Hepatocyte (in vitro differentiated cells): ENCODE measurements at regions not wholly inside any gene's neighbourhood (a gene's known extent, or its start where the extent isn't known, plus 50 kb on each side); places are given as distances from the start of the nearest gene placed in this dataset.

Experiments used
- DNase-seq: peaks from one replicate; pipeline ENCODE4 v3.0.0-alpha.2; 2016; ENCODE audit warnings: low spot score
- H2AFZ ChIP-seq: fragments of 200-600 bp; sonication (generic); 2 replicates; pipeline ENCODE4 v1.6.0; 2016; ENCODE audit warnings: antibody characterized with exemption, mild to moderate bottlenecking
- H3K27ac ChIP-seq: fragments of 200-600 bp; sonication (generic); 2 replicates; pipeline ENCODE4 v1.5.1; 2016; ENCODE audit warnings: mild to moderate bottlenecking
- H3K27me3 ChIP-seq: fragments of 200-600 bp; sonication (generic); 2 replicates; pipeline ENCODE4 v1.6.1; 2016
- H3K36me3 ChIP-seq: fragments of 200-600 bp; sonication (generic); replicated peaks from 2 replicates; pipeline ENCODE4 v1.5.1; 2016; ENCODE audit warnings: low read depth; ENCODE audit not compliant: insufficient read depth
- H3K4me1 ChIP-seq: fragments of 200-600 bp; sonication (generic); 2 replicates; pipeline ENCODE4 v1.5.1; 2016; ENCODE audit warnings: mild to moderate bottlenecking, moderate library complexity; ENCODE audit not compliant: insufficient read depth
- H3K4me2 ChIP-seq: fragments of 200-600 bp; sonication (generic); 2 replicates; pipeline ENCODE4 v1.6.0; 2016
- H3K4me3 ChIP-seq: fragments of 200-600 bp; sonication (generic); 2 replicates; pipeline ENCODE4 v1.5.1; 2016; ENCODE audit warnings: mild to moderate bottlenecking
- H3K79me2 ChIP-seq: fragments of 200-600 bp; sonication (generic); 2 replicates; pipeline ENCODE4 v1.6.0; 2017; ENCODE audit warnings: mild to moderate bottlenecking
- H3K9me2 ChIP-seq: fragments of 200-600 bp; sonication (generic); replicated peaks from 2 replicates; pipeline ENCODE4 v1.6.0; 2017; ENCODE audit warnings: mild to moderate bottlenecking; ENCODE audit not compliant: insufficient read depth
- H3K9me3 ChIP-seq: fragments of 200-600 bp; sonication (generic); 2 replicates; pipeline ENCODE4 v1.5.1; 2016; ENCODE audit warnings: low read depth, mild to moderate bottlenecking
- H4K20me1 ChIP-seq: fragments of 200-600 bp; sonication (generic); 2 replicates; pipeline ENCODE4 v1.6.0; 2016; ENCODE audit warnings: mild to moderate bottlenecking; ENCODE audit not compliant: insufficient read depth, poor library complexity, severe bottlenecking
- EZH2 ChIP-seq: fragments of 200-600 bp; sonication (generic); IDR thresholded peaks from 2 replicates; pipeline ENCODE4 v1.6.1; 2016; ENCODE audit warnings: antibody characterized with exemption, mild to moderate bottlenecking, borderline replicate concordance
- EZH2phosphoT487 ChIP-seq: fragments of 200-600 bp; sonication (generic); IDR thresholded peaks from one replicate; pipeline ENCODE4 v1.6.1; 2018; ENCODE audit warnings: antibody characterized with exemption, mild to moderate bottlenecking, low read depth, moderate library complexity; ENCODE audit not compliant: unreplicated experiment, severe bottlenecking
- whole genome bisulfite sequencing: methylation state at CpG from one replicate; pipeline ENCODE4 v1.1.6; 2016; ENCODE audit warnings: low lambda C conversion rate; ENCODE audit errors: missing lambda C conversion rate; 5-methylcytosine and 5-hydroxymethylcytosine counted together
- TF ChIP-seq, protein P1 (sequence below): fragments of 200-600 bp; sonication (generic); IDR thresholded peaks from 2 replicates; pipeline ENCODE4 v1.5.1; 2016; ENCODE audit warnings: antibody characterized with exemption, mild to moderate bottlenecking; ENCODE audit not compliant: poor library complexity

DNA sequence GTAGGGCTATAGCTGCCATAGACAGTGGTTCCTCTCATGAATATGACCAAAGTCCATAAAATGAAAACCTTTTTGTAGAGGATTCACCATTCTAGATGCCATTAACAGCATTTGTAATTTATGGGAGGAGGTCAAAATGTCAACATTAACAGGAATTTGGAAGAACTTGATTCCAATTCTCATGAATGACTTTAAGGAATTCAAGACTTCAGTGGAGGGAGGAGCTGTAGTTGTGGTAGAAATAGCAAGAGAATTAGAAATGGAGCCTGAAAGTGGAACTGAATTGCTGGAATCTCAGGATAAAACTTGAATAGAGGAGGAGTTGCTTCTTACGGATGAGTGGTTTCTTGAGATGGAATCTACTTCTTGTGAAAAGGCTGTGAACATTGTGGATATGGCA lies 65.4 kb upstream of the ESRRG start:
- H3K27me3 ChIP-seq: no peaks in the 10 kb centered on the region
- H3K4me2 ChIP-seq: no peak overlapping the region
- H2AFZ ChIP-seq: no peak overlapping the region
- H3K9me2 ChIP-seq: no peaks in the 10 kb centered on the region
- no peaks in the 10 kb centered on the region for H4K20me1 ChIP-seq
- no peaks in the 10 kb centered on the region for H3K79me2 ChIP-seq
- WGBS: 91% methylated on average over 1 of the region's 1 CpG
- no peak overlapping the region for H3K4me3 ChIP-seq
- no peaks in the 10 kb centered on the region for H3K9me3 ChIP-seq
- TF ChIP-seq EZH2 (no peak), EZH2phosphoT487 (no peak)
- TF ChIP-seq, protein P1, sequence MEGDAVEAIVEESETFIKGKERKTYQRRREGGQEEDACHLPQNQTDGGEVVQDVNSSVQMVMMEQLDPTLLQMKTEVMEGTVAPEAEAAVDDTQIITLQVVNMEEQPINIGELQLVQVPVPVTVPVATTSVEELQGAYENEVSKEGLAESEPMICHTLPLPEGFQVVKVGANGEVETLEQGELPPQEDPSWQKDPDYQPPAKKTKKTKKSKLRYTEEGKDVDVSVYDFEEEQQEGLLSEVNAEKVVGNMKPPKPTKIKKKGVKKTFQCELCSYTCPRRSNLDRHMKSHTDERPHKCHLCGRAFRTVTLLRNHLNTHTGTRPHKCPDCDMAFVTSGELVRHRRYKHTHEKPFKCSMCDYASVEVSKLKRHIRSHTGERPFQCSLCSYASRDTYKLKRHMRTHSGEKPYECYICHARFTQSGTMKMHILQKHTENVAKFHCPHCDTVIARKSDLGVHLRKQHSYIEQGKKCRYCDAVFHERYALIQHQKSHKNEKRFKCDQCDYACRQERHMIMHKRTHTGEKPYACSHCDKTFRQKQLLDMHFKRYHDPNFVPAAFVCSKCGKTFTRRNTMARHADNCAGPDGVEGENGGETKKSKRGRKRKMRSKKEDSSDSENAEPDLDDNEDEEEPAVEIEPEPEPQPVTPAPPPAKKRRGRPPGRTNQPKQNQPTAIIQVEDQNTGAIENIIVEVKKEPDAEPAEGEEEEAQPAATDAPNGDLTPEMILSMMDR: no peak
- H3K27ac ChIP-seq: no peak overlapping the region
- no peaks in the 10 kb centered on the region for H3K36me3 ChIP-seq
- DNase-seq: no peak
- H3K4me1 ChIP-seq: peaks cover 3% of the 10 kb centered on the region

DNA sequence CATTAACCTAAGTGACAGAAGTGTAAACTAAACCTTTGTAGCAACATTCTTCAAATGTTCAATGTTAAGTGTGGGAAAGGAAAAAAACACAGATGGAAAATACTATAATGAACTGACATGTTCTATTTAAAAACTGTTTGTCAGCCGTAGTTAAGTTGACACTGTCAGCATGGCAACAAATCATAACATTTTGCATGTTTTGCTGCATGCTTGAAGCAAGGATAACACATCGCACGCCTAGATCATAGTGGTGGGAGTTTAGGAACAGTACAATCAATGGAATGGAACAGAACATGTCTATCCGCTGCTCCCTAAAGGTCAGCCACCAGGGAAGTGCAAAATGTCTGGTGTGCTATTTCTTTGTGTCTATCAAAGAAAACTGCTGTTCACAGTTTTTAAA lies 62.5 kb upstream of the ESRRG start:
- Histone ChIP-seq H3K9me3 (no peaks in the 10 kb centered on the region), H2AFZ (no peak overlapping the region), H3K4me3 (no peak overlapping the region), H3K27me3 (no peaks in the 10 kb centered on the region), H3K4me1 (no peaks in the 10 kb centered on the region), H3K27ac (no peak overlapping the region), H3K4me2 (no peak overlapping the region), H3K36me3 (no peaks in the 10 kb centered on the region), H3K79me2 (no peaks in the 10 kb centered on the region), H3K9me2 (no peaks in the 10 kb centered on the region), H4K20me1 (no peaks in the 10 kb centered on the region)
- 89% methylated on average over 4 of the region's 4 CpGs for WGBS
- TF ChIP-seq EZH2 (no peak), EZH2phosphoT487 (no peak)
- TF ChIP-seq, protein P1: no peak
- no peak for DNase-seq

GRCh38 chr1:216785221-216785620 lies 62.0 kb upstream of the ESRRG start:
- H3K36me3 ChIP-seq: no peaks in the 10 kb centered on the region
- H3K4me2 ChIP-seq: no peak overlapping the region
- H3K4me3 ChIP-seq: no peak overlapping the region
- DNase-seq: no peak
- H2AFZ ChIP-seq: no peak overlapping the region
- H3K4me1 ChIP-seq: no peaks in the 10 kb centered on the region
- H4K20me1 ChIP-seq: no peaks in the 10 kb centered on the region
- WGBS: 92% methylated on average over 3 of the region's 3 CpGs
- H3K27ac ChIP-seq: no peak overlapping the region
- H3K79me2 ChIP-seq: no peaks in the 10 kb centered on the region
- no peaks in the 10 kb centered on the region for H3K27me3 ChIP-seq
- TF ChIP-seq, protein P1: no peak
- no peak for TF ChIP-seq EZH2
- no peak for TF ChIP-seq EZH2phosphoT487
- H3K9me3 ChIP-seq: no peaks in the 10 kb centered on the region
- no peaks in the 10 kb centered on the region for H3K9me2 ChIP-seq

GRCh38 chr1:216779686-216780085 lies 56.5 kb upstream of the ESRRG start:
- no peaks in the 10 kb centered on the region for H3K79me2 ChIP-seq
- H3K4me3 ChIP-seq: no peak overlapping the region
- H2AFZ ChIP-seq: no peak overlapping the region
- no peak overlapping the region for H3K27ac ChIP-seq
- H3K4me1 ChIP-seq: no peaks in the 10 kb centered on the region
- H4K20me1 ChIP-seq: no peaks in the 10 kb centered on the region
- no peak for DNase-seq
- H3K4me2 ChIP-seq: no peak overlapping the region
- H3K9me3 ChIP-seq: no peaks in the 10 kb centered on the region
- TF ChIP-seq EZH2 (no peak), EZH2phosphoT487 (no peak)
- TF ChIP-seq, protein P1: no peak
- no peaks in the 10 kb centered on the region for H3K36me3 ChIP-seq
- no peaks in the 10 kb centered on the region for H3K9me2 ChIP-seq
- no peaks in the 10 kb centered on the region for H3K27me3 ChIP-seq
